HEK293T (cell line): ENCODE measurements at regions not wholly inside any gene's neighbourhood (a gene's known extent, or its start where the extent isn't known, plus 50 kb on each side); places are given as distances from the start of the nearest gene placed in this dataset.

Experiments used
- BHLHE40 ChIP-seq: fragments of 450-650 bp; IDR thresholded peaks from 2 replicates; pipeline ENCODE4 v1.6.1; 2016; ENCODE audit warnings: mild to moderate bottlenecking, moderate library complexity, borderline replicate concordance
- CTBP1 ChIP-seq: fragments of 450-650 bp; IDR thresholded peaks from 2 replicates; pipeline ENCODE4 v1.6.1; 2016; ENCODE audit warnings: borderline replicate concordance
- FOXK2 ChIP-seq: fragments of 450-650 bp; IDR thresholded peaks from 2 replicates; pipeline ENCODE4 v1.6.1; 2016; ENCODE audit warnings: mild to moderate bottlenecking
- HDGF ChIP-seq: fragments of 450-650 bp; IDR thresholded peaks from 2 replicates; pipeline ENCODE4 v1.6.1; 2017; ENCODE audit warnings: antibody characterized with exemption, borderline replicate concordance
- L3MBTL2 ChIP-seq: fragments of 450-650 bp; conservative IDR thresholded peaks from 2 replicates; pipeline ENCODE4 v1.6.1; 2016; ENCODE audit warnings: mild to moderate bottlenecking
- LEF1 ChIP-seq: fragments of 450-650 bp; IDR thresholded peaks from 2 replicates; pipeline ENCODE4 v1.6.1; 2017; ENCODE audit warnings: mild to moderate bottlenecking, borderline replicate concordance
- NFRKB ChIP-seq: fragments of 450-650 bp; IDR thresholded peaks from 2 replicates; pipeline ENCODE4 v1.6.1; 2016; ENCODE audit warnings: mild to moderate bottlenecking, moderate library complexity
- PKNOX1 ChIP-seq: fragments of 450-650 bp; IDR thresholded peaks from 2 replicates; pipeline ENCODE4 v1.6.1; 2016
- SP1 ChIP-seq: fragments of 450-650 bp; IDR thresholded peaks from 2 replicates; pipeline ENCODE4 v1.6.1; 2017
- SUZ12 ChIP-seq: fragments of 450-650 bp; IDR thresholded peaks from 2 replicates; pipeline ENCODE4 v1.6.1; 2016; ENCODE audit warnings: mild to moderate bottlenecking
- ZNF384 ChIP-seq: fragments of 450-650 bp; IDR thresholded peaks from 2 replicates; pipeline ENCODE4 v1.6.1; 2016

DNA sequence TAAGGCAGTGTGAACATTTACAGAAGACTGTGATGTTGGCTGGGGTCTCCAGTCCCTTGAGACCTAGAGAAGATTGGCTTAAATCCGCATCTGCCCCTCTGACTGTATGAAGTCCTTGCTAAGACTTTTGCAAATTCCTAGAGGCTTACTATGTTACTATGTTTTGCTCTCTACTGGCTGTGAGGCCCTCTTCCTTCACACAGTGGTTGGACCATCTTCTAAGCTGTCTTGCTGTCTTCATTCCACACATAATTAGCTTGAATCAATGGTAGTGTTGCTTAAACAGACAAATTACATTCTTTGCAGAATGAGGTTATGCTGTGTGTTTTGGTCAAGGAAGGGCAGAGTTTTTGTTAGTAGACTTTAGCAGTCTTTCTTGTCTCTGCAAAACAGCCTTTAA is 658.0 kb downstream of the TYW1 start:
- no peak for TF ChIP-seq CTBP1
- no peak for TF ChIP-seq SP1
- TF ChIP-seq HDGF, result no peak
- TF ChIP-seq ZNF384, result no peak
- TF ChIP-seq SUZ12, result no peak
- no peak for TF ChIP-seq LEF1
- TF ChIP-seq BHLHE40, result no peak
- TF ChIP-seq PKNOX1, result no peak
- no peak for TF ChIP-seq L3MBTL2
- no peak for TF ChIP-seq FOXK2
- no peak for TF ChIP-seq NFRKB
